ENCODE measurements at regions not wholly inside any gene's neighbourhood (a gene's known extent, or its start where the extent isn't known, plus 50 kb on each side); places are given as distances from the start of the nearest gene placed in this dataset.

GRCh38 chr12:77189901-77190416 is 124.6 kb upstream of the E2F7 start:
- Histone ChIP-seq H3K56ac (ENCODE audit: insufficient read length, low read depth, low read length) (no peak overlapping the region), H2AK5ac (ENCODE audit: insufficient read length, low read length) (no peak overlapping the region), H3K4me2 (ENCODE audit: insufficient read depth, insufficient read length, low read length) (no peak overlapping the region), H2BK120ac (ENCODE audit: low read depth, low read length, poor library complexity, severe bottlenecking) (no peak overlapping the region), H2BK15ac (ENCODE audit: low read depth, low read length) (no peak overlapping the region), H3T11ph (ENCODE audit: low read length) (no peak overlapping the region), H3K9me3 (ENCODE audit: control insufficient read depth, low read depth, low read length) (no peaks in the 10 kb centered on the region), H3K23me2 (ENCODE audit: insufficient read length, low read depth, low read length, poor library complexity, severe bottlenecking) (no peaks in the 10 kb centered on the region), H2BK20ac (ENCODE audit: low read depth, low read length, poor library complexity, severe bottlenecking) (no peak overlapping the region), H4K8ac (replicated peaks; ENCODE audit: insufficient read length, low read depth, low read length) (no peak overlapping the region), H2AFZ (ENCODE audit: low read length) (no peak overlapping the region), H2BK12ac (ENCODE audit: insufficient read length, low read depth, low read length) (no peak overlapping the region), H3K27ac (ENCODE audit: insufficient read length, low read depth, low read length) (no peak overlapping the region), H3K9ac (ENCODE audit: extremely low read depth, insufficient read length, low read length) (no peak overlapping the region), H3K14ac (ENCODE audit: insufficient read depth, low read length) (no peak overlapping the region), H4K91ac (ENCODE audit: insufficient read length, low read depth, low read length) (no peak overlapping the region), H4K20me1 (ENCODE audit: control insufficient read depth, insufficient read depth, insufficient read length) (no peaks in the 10 kb centered on the region), H3K23ac (ENCODE audit: insufficient read length, low read depth, low read length) (no peak overlapping the region), H2BK5ac (ENCODE audit: insufficient read length, low read length) (no peak overlapping the region), H3K4me1 (ENCODE audit: insufficient read depth, low read length) (no peaks in the 10 kb centered on the region), H3K4ac (ENCODE audit: low read depth, low read length) (no peak overlapping the region), H3K18ac (ENCODE audit: insufficient read length, low read depth, low read length) (no peak overlapping the region), H3K27me3 (ENCODE audit: insufficient read depth, low read length) (no peaks in the 10 kb centered on the region), H4K5ac (ENCODE audit: insufficient read length, low read depth, low read length) (no peak overlapping the region), H3K79me1 (ENCODE audit: insufficient read depth, low read depth, low read length, poor library complexity, severe bottlenecking) (no peaks in the 10 kb centered on the region), H3K79me2 (ENCODE audit: insufficient read depth, low read length) (no peaks in the 10 kb centered on the region)
- Mint-ChIP-seq H3K4me1 (no peaks in the 10 kb centered on the region), H3K4me3 (no peak overlapping the region), H3K27ac (no peak overlapping the region), H3K36me3 (ENCODE audit: insufficient read depth in 1 of 3, low read depth in 3 of 3) (no peaks in the 10 kb centered on the region), H3K9me3 (no peaks in the 10 kb centered on the region), H3K27me3 (ENCODE audit: low read depth) (no peaks in the 10 kb centered on the region)
- no peak for DNase-seq
- WGBS (ENCODE audit: extremely low coverage, insufficient read length, low lambda C conversion rate): no CpG with 5 or more reads among the region's 3 CpGs
- TF ChIP-seq CTCF (conservative IDR thresholded peaks at IDR 0.05): no peak
